Activated CD4-positive, CD25-positive, alpha-beta regulatory T cell treated with anti-CD3 and anti-CD28 coated beads, Interleukin-2, amount 50 U/mL, for 24 hours (primary cell): ENCODE measurements at regions not wholly inside any gene's neighbourhood (a gene's known extent, or its start where the extent isn't known, plus 50 kb on each side); places are given as distances from the start of the nearest gene placed in this dataset.
A peak's percentile ranks its signal among the peaks of the same experiment; 100 is the strongest.
"Not testable (repeated sequence)": the region's sequence is repeated elsewhere in the genome, so short reads cannot be mapped to it uniquely, and the experiment has no call there.

Experiments used
- ATAC-seq, 2 donors: fragments of 150-1000 bp; cut with Tn5 transposase; one replicate each; pipeline ENCODE4 v1.10.0; 2021; ENCODE audit warnings: mild to moderate bottlenecking in 1 of 2, moderate library complexity in 1 of 2

- peak in 1 of 2 donors; percentile 38 for ATAC-seq
These were observed 951.3 kb downstream of the SLITRK5 start for GRCh38 chr13:88622362-88622973.

GRCh38 chr13:88623150-88623549, 952.0 kb downstream of the SLITRK5 start:
- no peak for ATAC-seq

GRCh38 chr13:88627071-88627470, 955.9 kb downstream of the SLITRK5 start:
- ATAC-seq = no peak

GRCh38 chr13:88628882-88629281, 957.7 kb downstream of the SLITRK5 start:
- ATAC-seq = no peak

GRCh38 chr13:88637935-88638334, 966.8 kb downstream of the SLITRK5 start:
- ATAC-seq = no peak

GRCh38 chr13:88643233-88643632, 972.1 kb downstream of the SLITRK5 start:
- ATAC-seq = no peak

GRCh38 chr13:88648598-88649373, 977.6 kb downstream of the SLITRK5 start:
- ATAC-seq = no peak

GRCh38 chr13:88649855-88650254, 978.7 kb downstream of the SLITRK5 start:
- ATAC-seq = no peak

- ATAC-seq = peak in 1 of 2 donors; percentile 66
These were observed 980.4 kb downstream of the SLITRK5 start for GRCh38 chr13:88651531-88651930.

GRCh38 chr13:88656751-88657150, 985.6 kb downstream of the SLITRK5 start:
- no peak for ATAC-seq

- no peak for ATAC-seq
These were observed 999.3 kb downstream of the SLITRK5 start for GRCh38 chr13:88670509-88670908.

GRCh38 chr13:88674841-88675240, 1003.7 kb downstream of the SLITRK5 start:
- no peak for ATAC-seq

- ATAC-seq = no peak
These were observed 1004.3 kb downstream of the SLITRK5 start for GRCh38 chr13:88675347-88675996.

GRCh38 chr13:88676016-88676415, 1004.8 kb downstream of the SLITRK5 start:
- ATAC-seq = no peak

GRCh38 chr13:88685459-88685858, 1014.3 kb downstream of the SLITRK5 start:
- ATAC-seq = no peak

GRCh38 chr13:88701551-88701950, 1030.4 kb downstream of the SLITRK5 start:
- ATAC-seq = no peak

- ATAC-seq = no peak
These were observed 1033.6 kb downstream of the SLITRK5 start for GRCh38 chr13:88704600-88705275.

GRCh38 chr13:88707646-88708045, 1036.5 kb downstream of the SLITRK5 start:
- no peak for ATAC-seq

- ATAC-seq = no peak
These were observed 1046.8 kb downstream of the SLITRK5 start for GRCh38 chr13:88717946-88718345.

GRCh38 chr13:88718781-88719180, 1047.6 kb downstream of the SLITRK5 start:
- no peak for ATAC-seq

GRCh38 chr13:88726075-88726474, 1054.9 kb downstream of the SLITRK5 start:
- no peak for ATAC-seq

GRCh38 chr13:88727236-88727635, 1056.1 kb downstream of the SLITRK5 start:
- ATAC-seq = not testable (repeated sequence)

GRCh38 chr13:88729605-88730004, 1058.4 kb downstream of the SLITRK5 start:
- no peak for ATAC-seq
